ENCODE measurements at regions not wholly inside any gene's neighbourhood (a gene's known extent, or its start where the extent isn't known, plus 50 kb on each side); places are given as distances from the start of the nearest gene placed in this dataset.
"Not testable (repeated sequence)": the region's sequence is repeated elsewhere in the genome, so short reads cannot be mapped to it uniquely, and the experiment has no call there.

DNA sequence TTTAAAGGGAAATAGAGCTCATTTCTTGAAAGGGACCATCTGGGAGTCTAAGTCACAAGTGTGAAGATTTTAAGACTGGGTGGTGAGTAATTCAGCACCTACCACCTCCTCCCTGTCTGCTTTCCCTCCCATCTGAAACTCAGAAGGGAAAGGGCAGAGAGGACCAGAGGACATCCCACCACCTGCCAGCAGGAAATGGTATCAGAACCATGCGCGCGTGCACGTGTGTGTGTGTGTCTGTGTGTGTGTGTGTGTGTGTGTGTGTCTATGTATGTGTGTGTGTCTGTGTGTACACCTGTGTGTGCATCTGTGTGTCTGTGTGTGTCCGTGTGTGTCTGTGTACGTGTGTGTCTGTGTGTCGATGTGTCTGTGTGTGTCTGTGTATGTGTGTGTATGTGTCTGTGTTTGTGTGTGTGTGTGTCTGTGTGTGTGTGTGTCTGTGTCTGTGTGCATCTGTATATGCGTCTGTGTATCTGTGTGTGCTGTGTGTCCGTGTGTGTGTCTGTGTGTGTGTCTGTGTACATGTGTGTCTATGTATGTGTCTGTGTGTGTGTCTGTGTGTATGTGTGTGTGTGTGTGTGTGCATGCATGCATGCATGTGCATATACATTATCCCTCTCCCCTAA is 76.8 kb downstream of the ZFP36L2 start:
- peak; percentile 45 to 59 for DNase-seq (ENCODE audit: low read depth in 2 of 2)

- DNase-seq (ENCODE audit: low read depth in 2 of 2): no peak
These were observed 80.3 kb downstream of the ZFP36L2 start for GRCh38 chr2:43146083-43146482.

- DNase-seq (ENCODE audit: low read depth in 2 of 2): no peak
These were observed 82.1 kb downstream of the ZFP36L2 start for GRCh38 chr2:43144263-43144662.

GRCh38 chr2:43143756-43144155 is 82.7 kb downstream of the ZFP36L2 start:
- no peak for DNase-seq (ENCODE audit: low read depth in 2 of 2)

- DNase-seq (ENCODE audit: low read depth in 2 of 2): peak in 1 of 2 donors; percentile 47
These were observed 83.4 kb downstream of the ZFP36L2 start for GRCh38 chr2:43142921-43143438.

- not testable (repeated sequence) for DNase-seq (ENCODE audit: low read depth in 2 of 2)
These were observed 84.7 kb downstream of the ZFP36L2 start for GRCh38 chr2:43141636-43142151.

DNA sequence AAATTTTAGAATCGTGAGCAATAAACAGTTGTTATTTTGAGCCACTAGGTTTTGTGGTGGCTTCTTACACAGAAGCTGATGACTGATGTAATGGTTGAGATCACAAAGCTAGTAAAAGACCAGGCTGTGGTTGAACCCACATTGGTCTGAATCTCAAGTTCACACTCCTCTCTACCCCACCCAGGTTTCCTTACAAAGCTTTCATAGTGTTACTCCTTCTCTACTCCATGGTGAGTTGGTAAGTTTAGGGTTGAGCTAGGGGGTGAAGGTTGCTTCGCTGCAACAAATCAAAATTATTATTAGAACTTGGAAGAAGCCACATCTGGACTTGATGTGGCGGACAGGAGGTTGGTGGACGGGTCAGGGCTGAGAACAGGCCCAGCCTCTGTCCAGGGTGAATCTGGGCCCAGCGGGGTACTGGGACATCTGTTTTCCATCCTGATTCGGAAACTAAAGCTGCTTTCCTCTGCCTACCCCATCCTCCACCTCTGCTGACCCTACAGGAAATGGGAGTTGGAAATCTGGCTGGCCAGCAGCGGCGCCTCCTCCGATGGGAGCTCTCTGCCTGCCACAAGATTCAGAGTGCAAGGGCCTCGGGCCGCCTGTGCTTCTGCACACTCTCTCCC is 86.3 kb downstream of the ZFP36L2 start:
- no peak for DNase-seq (ENCODE audit: low read depth in 2 of 2)

GRCh38 chr2:43139501-43139900 is 86.9 kb downstream of the ZFP36L2 start:
- no peak for DNase-seq (ENCODE audit: low read depth in 2 of 2)

DNA sequence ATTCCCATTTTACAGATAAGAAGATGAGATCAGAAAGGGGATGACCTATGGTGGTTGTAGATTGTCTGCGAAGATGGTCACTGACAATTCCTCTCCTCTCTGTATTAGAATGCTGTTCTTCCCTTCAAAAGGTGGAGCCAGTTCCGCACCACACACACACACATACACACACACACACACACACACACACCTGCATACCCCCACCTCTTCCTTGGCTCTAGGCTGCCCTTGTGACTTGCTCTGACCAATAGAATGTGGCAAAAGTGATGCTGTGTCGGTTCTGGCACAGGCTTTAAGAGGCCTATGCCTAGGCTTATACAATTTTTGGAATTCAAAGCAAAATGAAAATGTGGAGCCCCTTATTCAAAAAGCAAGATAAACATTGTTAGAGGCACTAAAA is 88.0 kb downstream of the ZFP36L2 start:
- DNase-seq (ENCODE audit: low read depth in 2 of 2): no peak

DNA sequence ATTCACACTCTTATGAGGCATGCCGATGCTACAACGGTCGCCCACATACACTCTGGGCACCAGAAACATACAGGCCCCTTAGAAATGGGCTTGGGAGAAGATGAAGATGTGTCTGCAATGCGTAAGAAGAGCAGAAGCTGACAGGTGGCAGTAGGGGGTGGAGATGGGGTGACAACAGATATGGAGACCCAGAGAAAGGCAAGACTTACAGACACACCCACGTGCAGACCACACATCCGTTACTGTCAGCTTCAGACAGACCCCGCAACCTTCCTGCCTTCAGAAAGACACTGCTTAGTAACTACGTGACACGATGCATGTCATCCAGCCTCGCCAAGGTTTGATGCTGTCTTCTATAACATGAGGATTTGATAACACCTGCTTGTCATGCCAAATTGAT is 89.5 kb downstream of the ZFP36L2 start:
- DNase-seq (ENCODE audit: low read depth in 2 of 2): peak; percentile 60 to 74

DNA sequence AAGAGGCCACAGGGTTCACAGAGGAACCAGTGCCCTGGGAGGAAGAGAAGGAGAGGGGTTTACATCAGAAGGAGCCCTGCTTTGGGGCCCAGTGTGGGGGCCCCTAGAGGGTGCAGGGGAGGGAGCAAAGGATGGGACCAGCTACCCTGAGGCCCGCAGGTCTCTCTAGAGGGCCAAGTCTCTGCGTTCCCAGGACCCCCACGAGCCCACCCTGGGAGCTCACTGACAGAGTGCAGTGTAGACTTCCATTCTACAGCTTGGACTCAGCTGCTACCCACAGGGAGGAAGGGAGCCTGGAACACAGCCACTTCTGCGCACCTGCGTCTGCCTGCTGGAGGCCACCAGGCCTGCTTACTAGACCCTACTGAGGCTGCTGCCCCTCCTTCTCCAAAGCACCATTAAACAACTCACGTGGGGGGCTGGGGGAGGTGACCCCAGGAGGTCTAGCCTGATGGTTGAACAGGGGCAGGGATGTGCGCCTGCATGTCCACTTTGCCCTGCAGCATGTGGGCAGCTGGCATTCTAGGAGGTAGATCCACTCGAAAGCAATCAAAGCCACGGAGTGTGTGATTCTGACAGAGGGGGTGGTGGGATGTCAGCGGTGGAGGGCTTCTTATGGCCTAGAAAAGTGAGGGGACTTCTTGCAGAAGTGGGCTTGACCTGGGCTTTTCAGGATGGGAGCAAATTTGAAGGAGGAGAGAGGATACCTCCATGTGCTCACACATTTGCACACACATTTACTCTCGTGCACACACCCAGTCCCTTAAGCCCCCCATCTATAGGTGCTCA is 90.2 kb downstream of the ZFP36L2 start:
- no peak for DNase-seq (ENCODE audit: low read depth in 2 of 2)

GRCh38 chr2:43135583-43135982 is 90.8 kb downstream of the ZFP36L2 start:
- no peak for DNase-seq (ENCODE audit: low read depth in 2 of 2)

DNA sequence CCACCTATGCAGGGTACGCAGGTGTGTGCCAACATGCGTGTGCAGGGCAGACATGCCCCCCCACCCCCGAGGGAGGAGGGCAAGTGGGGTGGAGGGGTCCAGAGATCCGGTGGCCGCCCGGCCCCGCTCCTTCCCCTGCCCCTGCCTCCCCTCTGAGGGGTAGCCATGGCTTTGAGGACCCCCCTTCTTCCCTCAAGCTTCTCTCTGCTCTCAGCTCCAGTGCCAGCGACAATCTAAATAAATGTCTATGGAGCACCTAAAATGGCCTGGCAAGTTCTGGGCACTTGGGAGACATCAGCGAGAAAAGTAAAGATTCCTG is 91.9 kb downstream of the ZFP36L2 start:
- DNase-seq (ENCODE audit: low read depth in 2 of 2): no peak

DNA sequence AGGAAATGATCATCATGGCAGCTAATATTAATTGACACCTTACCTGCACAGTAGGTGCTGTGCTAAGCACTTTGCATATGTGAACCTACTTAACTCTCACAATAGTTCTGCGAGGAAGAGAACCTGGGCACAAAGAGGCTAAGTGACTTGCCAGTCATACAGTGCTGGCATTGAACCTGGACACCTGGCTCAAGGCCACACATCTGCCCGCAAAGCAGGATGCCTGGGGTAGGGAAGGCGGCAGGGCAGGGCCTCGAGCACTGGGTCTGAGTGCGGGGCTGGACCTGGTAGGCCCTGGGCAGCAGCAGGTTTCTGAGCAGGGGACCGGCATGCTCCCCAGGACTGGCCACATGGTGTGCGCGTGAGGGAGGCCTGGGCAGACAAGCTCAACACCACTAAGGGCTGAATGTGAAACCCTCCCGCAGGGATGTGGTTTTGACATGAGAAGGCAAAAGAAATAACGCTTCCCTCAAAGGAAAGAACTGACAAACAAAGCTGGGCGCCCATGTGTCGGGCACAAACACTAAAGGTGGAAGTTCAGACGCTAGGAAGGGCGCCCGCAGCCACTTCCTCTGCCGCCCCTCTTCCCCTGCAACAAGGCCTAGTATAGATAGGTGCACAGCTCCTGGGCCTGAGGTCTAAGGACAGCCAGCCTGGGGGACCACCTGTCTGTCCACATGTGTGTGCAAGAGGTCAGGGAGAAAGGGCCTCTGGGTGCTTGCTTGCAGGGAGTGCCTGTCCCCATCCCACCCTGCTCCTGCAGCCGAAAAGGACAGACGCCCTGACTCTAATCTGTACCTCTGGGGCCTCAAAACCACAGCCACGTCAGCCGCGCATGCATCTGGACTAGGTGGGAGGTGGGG is 92.5 kb downstream of the ZFP36L2 start:
- peak; percentile 52 to 59 for DNase-seq (ENCODE audit: low read depth in 2 of 2)

- no peak for DNase-seq (ENCODE audit: low read depth in 2 of 2)
These were observed 93.1 kb downstream of the ZFP36L2 start for GRCh38 chr2:43133336-43133707.

DNA sequence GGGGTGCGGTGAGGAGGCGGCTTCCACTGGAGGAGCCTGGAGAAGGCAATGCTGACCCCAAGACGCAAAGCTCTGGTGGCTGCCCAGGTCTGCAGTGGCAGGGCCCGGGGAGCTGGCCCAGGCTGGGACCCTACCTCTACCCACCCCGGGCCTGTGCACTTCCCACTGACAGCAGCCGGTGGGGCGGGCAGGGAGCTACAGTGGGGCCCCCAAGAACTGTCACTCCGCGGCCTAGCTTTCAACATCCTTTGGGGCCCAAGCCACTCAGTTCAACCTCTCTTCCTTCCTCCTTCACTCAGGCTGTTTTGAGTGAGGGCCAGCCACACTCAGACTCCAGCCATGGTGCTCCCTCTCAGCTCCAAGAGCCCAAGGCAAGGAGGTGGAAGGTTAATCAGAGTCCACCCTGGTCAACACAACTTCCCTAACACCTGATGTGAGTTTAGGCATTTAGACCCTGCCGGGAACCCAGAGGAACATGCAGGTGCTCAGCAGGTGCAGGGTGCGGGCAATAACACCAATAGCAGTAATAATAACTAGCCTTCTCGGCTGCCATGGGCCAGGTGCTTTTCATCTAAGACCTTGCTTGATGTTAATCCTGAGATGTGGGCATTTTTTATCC is 93.6 kb downstream of the ZFP36L2 start:
- no peak for DNase-seq (ENCODE audit: low read depth in 2 of 2)

- DNase-seq (ENCODE audit: low read depth in 2 of 2): no peak
These were observed 94.3 kb downstream of the ZFP36L2 start for GRCh38 chr2:43131890-43132682.

DNA sequence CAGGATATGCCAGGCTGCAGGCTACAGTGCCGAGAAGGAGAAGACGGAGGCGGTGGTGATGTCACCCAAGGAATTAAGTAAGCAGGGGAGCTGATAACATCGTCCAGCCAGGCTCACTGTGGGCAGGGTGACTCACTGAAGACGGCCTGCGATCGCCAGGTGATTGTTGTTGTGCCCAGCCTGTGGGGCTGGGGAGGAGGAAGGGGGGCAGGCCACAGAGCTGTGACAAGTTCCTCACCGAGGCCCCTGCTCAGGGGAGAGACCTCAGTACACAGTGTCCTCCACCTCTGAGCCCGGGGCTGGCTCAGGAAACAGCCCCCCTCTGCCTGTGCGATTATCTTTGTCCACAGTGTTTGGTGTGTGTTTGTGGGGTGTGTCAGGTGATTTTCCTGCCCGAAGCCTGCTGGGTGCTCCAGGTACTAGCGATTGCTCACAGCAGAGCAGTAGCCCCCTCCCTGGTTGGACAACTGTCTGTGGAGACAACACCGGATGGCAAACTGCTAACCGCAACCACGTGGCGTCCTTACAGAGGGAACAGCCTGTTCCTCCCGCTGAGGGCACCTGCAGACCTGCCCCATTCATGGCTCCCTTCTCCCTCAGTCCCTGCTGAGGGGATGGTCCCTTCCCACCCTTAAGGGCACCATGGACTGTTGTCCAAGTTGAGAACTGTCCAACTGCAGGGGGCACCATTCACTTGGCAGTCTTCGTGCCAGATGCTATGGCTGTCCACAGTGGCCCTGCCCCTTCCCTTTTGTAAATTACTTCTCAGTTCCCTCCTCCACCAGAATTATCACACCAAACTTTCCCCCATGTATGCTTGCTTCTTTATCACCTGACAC is 95.1 kb downstream of the ZFP36L2 start:
- DNase-seq (ENCODE audit: low read depth in 2 of 2): peak; percentile 58 to 64

DNA sequence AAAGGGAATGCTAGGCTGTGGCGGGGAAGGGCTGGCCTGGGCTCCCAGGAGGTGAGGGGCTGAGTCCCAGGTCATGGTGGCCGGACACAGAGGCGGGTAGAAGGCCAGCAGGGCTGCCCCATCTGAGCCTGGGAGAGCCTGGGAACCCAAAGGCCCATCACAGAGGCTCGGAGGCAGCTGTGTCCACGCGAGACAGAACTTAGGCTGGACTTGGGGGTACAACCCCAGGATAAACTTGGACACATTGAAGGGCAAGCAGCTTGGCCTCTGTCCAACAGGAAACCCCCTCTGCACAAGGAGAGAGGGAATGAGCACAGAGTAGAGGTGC is 95.9 kb downstream of the ZFP36L2 start:
- no peak for DNase-seq (ENCODE audit: low read depth in 2 of 2)
